ENCODE measurements at regions not wholly inside any gene's neighbourhood (a gene's known extent, or its start where the extent isn't known, plus 50 kb on each side); places are given as distances from the start of the nearest gene placed in this dataset.

GRCh38 chr16:63856537-63856936 is 1265.3 kb downstream of the CDH11 start (continued):
- TF ChIP-seq, protein P1, sequence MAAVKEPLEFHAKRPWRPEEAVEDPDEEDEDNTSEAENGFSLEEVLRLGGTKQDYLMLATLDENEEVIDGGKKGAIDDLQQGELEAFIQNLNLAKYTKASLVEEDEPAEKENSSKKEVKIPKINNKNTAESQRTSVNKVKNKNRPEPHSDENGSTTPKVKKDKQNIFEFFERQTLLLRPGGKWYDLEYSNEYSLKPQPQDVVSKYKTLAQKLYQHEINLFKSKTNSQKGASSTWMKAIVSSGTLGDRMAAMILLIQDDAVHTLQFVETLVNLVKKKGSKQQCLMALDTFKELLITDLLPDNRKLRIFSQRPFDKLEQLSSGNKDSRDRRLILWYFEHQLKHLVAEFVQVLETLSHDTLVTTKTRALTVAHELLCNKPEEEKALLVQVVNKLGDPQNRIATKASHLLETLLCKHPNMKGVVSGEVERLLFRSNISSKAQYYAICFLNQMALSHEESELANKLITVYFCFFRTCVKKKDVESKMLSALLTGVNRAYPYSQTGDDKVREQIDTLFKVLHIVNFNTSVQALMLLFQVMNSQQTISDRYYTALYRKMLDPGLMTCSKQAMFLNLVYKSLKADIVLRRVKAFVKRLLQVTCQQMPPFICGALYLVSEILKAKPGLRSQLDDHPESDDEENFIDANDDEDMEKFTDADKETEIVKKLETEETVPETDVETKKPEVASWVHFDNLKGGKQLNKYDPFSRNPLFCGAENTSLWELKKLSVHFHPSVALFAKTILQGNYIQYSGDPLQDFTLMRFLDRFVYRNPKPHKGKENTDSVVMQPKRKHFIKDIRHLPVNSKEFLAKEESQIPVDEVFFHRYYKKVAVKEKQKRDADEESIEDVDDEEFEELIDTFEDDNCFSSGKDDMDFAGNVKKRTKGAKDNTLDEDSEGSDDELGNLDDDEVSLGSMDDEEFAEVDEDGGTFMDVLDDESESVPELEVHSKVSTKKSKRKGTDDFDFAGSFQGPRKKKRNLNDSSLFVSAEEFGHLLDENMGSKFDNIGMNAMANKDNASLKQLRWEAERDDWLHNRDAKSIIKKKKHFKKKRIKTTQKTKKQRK (IDR thresholded peaks at IDR 0.05; ENCODE audit: low read depth, low read length): no peak
- no peak for TF ChIP-seq ZBED1 (IDR thresholded peaks at IDR 0.05; ENCODE audit: borderline replicate concordance)
- no peak for TF ChIP-seq GATAD2B (conservative IDR thresholded peaks at IDR 0.05; ENCODE audit: low read depth)
- no peak for TF ChIP-seq ZZZ3 (IDR thresholded peaks at IDR 0.05; ENCODE audit: control insufficient read depth, insufficient read length, low read depth)
- TF ChIP-seq BCLAF1 (IDR thresholded peaks at IDR 0.05): no peak

GRCh38 chr16:63850979-63851378 is 1270.9 kb downstream of the CDH11 start:
- ATAC-seq (no peak), DNase-seq (ENCODE audit: low read depth, low spot score) (no peak), FAIRE-seq (no peak)
- Histone ChIP-seq H3K79me2 (ENCODE audit: control insufficient read depth, insufficient read depth, low read length) (no peaks in the 10 kb centered on the region), H4K20me1 (ENCODE audit: control insufficient read depth, insufficient read depth) (no peaks in the 10 kb centered on the region), H2AFZ (ENCODE audit: control insufficient read depth, low read depth, low read length) (no peak overlapping the region), H3K9me3 (replicated peaks; ENCODE audit: control insufficient read depth, insufficient read depth, low read length) (no peaks in the 10 kb centered on the region), H3K27ac (ENCODE audit: control insufficient read depth, insufficient read depth) (no peak overlapping the region), H3K4me3 (no peak overlapping the region), H3K27me3 (replicated peaks in 1 of 2; ENCODE audit: control insufficient read depth in 2 of 2, insufficient read depth in 2 of 2, low read length in 1 of 2) (no peaks in the 10 kb centered on the region), H3K36me3 (ENCODE audit: control insufficient read depth in 2 of 2, insufficient read depth in 2 of 2, low read length in 1 of 2) (no peaks in the 10 kb centered on the region), H3K4me1 (ENCODE audit: control insufficient read depth, insufficient read depth, low read length) (no peaks in the 10 kb centered on the region), H3K4me2 (ENCODE audit: control insufficient read depth, insufficient read depth) (no peak overlapping the region), H3K9ac (ENCODE audit: control insufficient read depth, insufficient read depth, low read length) (no peak overlapping the region)
- ChIA-PET POLR2A (no interaction called here), RAD21 (ENCODE audit: unreplicated experiment) (no interaction called here), CTCF (no interaction called here), SMC1A (ENCODE audit: uncharacterized antibody, unreplicated experiment) (no interaction called here)
- intact Hi-C loops (cut with micrococcal nuclease; ENCODE audit: unreplicated experiment): no loop called here
- BruUV-seq (replicated peaks): no TSS peak
- WGBS (ENCODE audit: insufficient coverage, insufficient replicate concordance, low lambda C conversion rate, missing lambda C conversion rate): 17% methylated on average over 3 of the region's 3 CpGs
- in situ Hi-C loops (cut with MboI): no loop called here
- TF ChIP-seq NR2C2 (IDR thresholded peaks at IDR 0.05; ENCODE audit: borderline replicate concordance, control insufficient read depth, insufficient read length, low read depth) (no peak), POU2F2 (IDR thresholded peaks at IDR 0.05; ENCODE audit: borderline replicate concordance, low read depth, low read length) (no peak), ATF3 (IDR thresholded peaks at IDR 0.05; ENCODE audit: borderline replicate concordance, extremely low read depth, low read depth, low read length) (no peak), ZNF217 (IDR thresholded peaks at IDR 0.05) (no peak), SMARCA5 (IDR thresholded peaks at IDR 0.05) (no peak), LARP7 (IDR thresholded peaks at IDR 0.05) (no peak), NFYB (IDR thresholded peaks at IDR 0.05; ENCODE audit: insufficient read depth, low read depth, low read length) (no peak), RAD21 (IDR thresholded peaks at IDR 0.05; ENCODE audit: insufficient read depth, low read depth, low read length) (no peak), SREBF1 (IDR thresholded peaks at IDR 0.05; ENCODE audit: low read length) (no peak)
- TF ChIP-seq, protein P2, sequence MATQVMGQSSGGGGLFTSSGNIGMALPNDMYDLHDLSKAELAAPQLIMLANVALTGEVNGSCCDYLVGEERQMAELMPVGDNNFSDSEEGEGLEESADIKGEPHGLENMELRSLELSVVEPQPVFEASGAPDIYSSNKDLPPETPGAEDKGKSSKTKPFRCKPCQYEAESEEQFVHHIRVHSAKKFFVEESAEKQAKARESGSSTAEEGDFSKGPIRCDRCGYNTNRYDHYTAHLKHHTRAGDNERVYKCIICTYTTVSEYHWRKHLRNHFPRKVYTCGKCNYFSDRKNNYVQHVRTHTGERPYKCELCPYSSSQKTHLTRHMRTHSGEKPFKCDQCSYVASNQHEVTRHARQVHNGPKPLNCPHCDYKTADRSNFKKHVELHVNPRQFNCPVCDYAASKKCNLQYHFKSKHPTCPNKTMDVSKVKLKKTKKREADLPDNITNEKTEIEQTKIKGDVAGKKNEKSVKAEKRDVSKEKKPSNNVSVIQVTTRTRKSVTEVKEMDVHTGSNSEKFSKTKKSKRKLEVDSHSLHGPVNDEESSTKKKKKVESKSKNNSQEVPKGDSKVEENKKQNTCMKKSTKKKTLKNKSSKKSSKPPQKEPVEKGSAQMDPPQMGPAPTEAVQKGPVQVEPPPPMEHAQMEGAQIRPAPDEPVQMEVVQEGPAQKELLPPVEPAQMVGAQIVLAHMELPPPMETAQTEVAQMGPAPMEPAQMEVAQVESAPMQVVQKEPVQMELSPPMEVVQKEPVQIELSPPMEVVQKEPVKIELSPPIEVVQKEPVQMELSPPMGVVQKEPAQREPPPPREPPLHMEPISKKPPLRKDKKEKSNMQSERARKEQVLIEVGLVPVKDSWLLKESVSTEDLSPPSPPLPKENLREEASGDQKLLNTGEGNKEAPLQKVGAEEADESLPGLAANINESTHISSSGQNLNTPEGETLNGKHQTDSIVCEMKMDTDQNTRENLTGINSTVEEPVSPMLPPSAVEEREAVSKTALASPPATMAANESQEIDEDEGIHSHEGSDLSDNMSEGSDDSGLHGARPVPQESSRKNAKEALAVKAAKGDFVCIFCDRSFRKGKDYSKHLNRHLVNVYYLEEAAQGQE (IDR thresholded peaks at IDR 0.05; ENCODE audit: low read depth, low read length): no peak
